GM21360 (cell line): ENCODE measurements at regions not wholly inside any gene's neighbourhood (a gene's known extent, or its start where the extent isn't known, plus 50 kb on each side); places are given as distances from the start of the nearest gene placed in this dataset.

Experiments used
- ATAC-seq: cut with Tn5 transposase; IDR thresholded peaks from one replicate; pipeline ENCODE4 v1.9.1; 2021; ENCODE audit warnings: mild to moderate bottlenecking, moderate library complexity; ENCODE audit not compliant: unreplicated experiment

GRCh38 chr4:163748449-163748848 is 254.0 kb downstream of the TMA16 start:
- ATAC-seq: no peak

GRCh38 chr4:163755013-163755412 is 260.5 kb downstream of the TMA16 start:
- peak; percentile 70 for ATAC-seq

GRCh38 chr4:163757219-163757618 is 262.7 kb downstream of the TMA16 start:
- no peak for ATAC-seq

- no peak for ATAC-seq
Observed at GRCh38 chr4:163758032-163758431, 263.5 kb downstream of the TMA16 start.

- no peak for ATAC-seq
Observed at GRCh38 chr4:163762741-163763140, 268.3 kb downstream of the TMA16 start.

GRCh38 chr4:163764569-163764968 is 270.1 kb downstream of the TMA16 start:
- no peak for ATAC-seq

- no peak for ATAC-seq
Observed at GRCh38 chr4:163768014-163768413, 273.5 kb downstream of the TMA16 start.

GRCh38 chr4:163772238-163772637 is 277.7 kb downstream of the TMA16 start:
- ATAC-seq: no peak

- no peak for ATAC-seq
Observed at GRCh38 chr4:163773940-163774339, 279.4 kb downstream of the TMA16 start.

GRCh38 chr4:163776957-163777356 is 282.5 kb downstream of the TMA16 start:
- ATAC-seq: no peak

GRCh38 chr4:163781726-163782125 is 287.2 kb downstream of the TMA16 start:
- ATAC-seq: no peak

GRCh38 chr4:163790231-163790630 is 295.7 kb downstream of the TMA16 start:
- no peak for ATAC-seq

GRCh38 chr4:163795885-163796284 is 301.4 kb downstream of the TMA16 start:
- no peak for ATAC-seq

- ATAC-seq: no peak
Observed at GRCh38 chr4:163804001-163804400, 309.5 kb downstream of the TMA16 start.

GRCh38 chr4:163806653-163807052 is 312.2 kb downstream of the TMA16 start:
- no peak for ATAC-seq

GRCh38 chr4:163808011-163808410 is 313.5 kb downstream of the TMA16 start:
- no peak for ATAC-seq

- no peak for ATAC-seq
Observed at GRCh38 chr4:163810755-163811154, 316.3 kb downstream of the TMA16 start.

- ATAC-seq: peak; percentile 60
Observed at GRCh38 chr4:163815776-163816175, 321.3 kb downstream of the TMA16 start.

- peak; percentile 50 for ATAC-seq
Observed at GRCh38 chr4:163816494-163816893, 322.0 kb downstream of the TMA16 start.

GRCh38 chr4:163818673-163819072 is 324.2 kb downstream of the TMA16 start:
- no peak for ATAC-seq

GRCh38 chr4:163833669-163834068 is 339.2 kb downstream of the TMA16 start:
- no peak for ATAC-seq

GRCh38 chr4:163846008-163846407 is 351.5 kb downstream of the TMA16 start:
- no peak for ATAC-seq

- ATAC-seq: no peak
Observed at GRCh38 chr4:163852246-163852645, 357.8 kb downstream of the TMA16 start.

GRCh38 chr4:163857903-163858302 is 363.4 kb downstream of the TMA16 start:
- ATAC-seq: no peak
